Caco-2 (cell line): ENCODE measurements at regions not wholly inside any gene's neighbourhood (a gene's known extent, or its start where the extent isn't known, plus 50 kb on each side); places are given as distances from the start of the nearest gene placed in this dataset.

Experiments
- BruUV-seq: library from RNA; stranded (reverse); fragments of 400-500 nt; replicated peaks from 2 replicates; lab custom pipeline; 2021; lab: Mats Ljungman, UMichigan
- CTCF ChIA-PET: fragments of 300-600 bp; sonication (Branson Sonifier 250); formaldehyde crosslinking; loops from one replicate; lab custom pipeline; 2022; ENCODE audit warnings: antibody characterized with exemption; lab: Charles Lee
- POLR2A ChIA-PET: fragments of 300-600 bp; sonication (Branson Sonifier 250); formaldehyde crosslinking; loops from one replicate; lab custom pipeline; 2022; ENCODE audit warnings: antibody characterized with exemption; lab: Charles Lee
- DNase-seq, 2 experiments: peaks; one replicate each; pipeline versions ENCODE4 v3.0.0 to v3.0.0-alpha.2; 2020 to 2022
- H3K27me3 ChIP-seq: replicated peaks from 2 replicates; pipeline ENCODE4 v1.6.0; 2011; ENCODE audit warnings: low read length; ENCODE audit not compliant: control insufficient read depth, insufficient read depth
- H3K36me3 ChIP-seq: 2 replicates; pipeline ENCODE4 v1.5.1; 2011; ENCODE audit warnings: low read length; ENCODE audit not compliant: control insufficient read depth, insufficient read depth
- H3K4me1 ChIP-seq: fragments of 250-450 bp; sonication (Bioruptor Pico); 2 replicates; pipeline ENCODE4 v1.5.1; 2020; ENCODE audit warnings: mild to moderate bottlenecking
- H3K4me3 ChIP-seq: 2 replicates; pipeline ENCODE4 v1.5.1; 2011; ENCODE audit warnings: low read depth, mild to moderate bottlenecking, control low read depth, low read length
- H3K9me3 ChIP-seq: fragments of 250-450 bp; sonication (Bioruptor Pico); 2 replicates; pipeline ENCODE4 v1.5.1; 2020; ENCODE audit warnings: mild to moderate bottlenecking, moderate library complexity
- H3K27ac Mint-ChIP-seq: one replicate; pipeline ENCODE4 v1.8.0; 2022; ENCODE audit warnings: mixed read lengths; ENCODE audit not compliant: unreplicated experiment
- H3K27me3 Mint-ChIP-seq: one replicate; pipeline ENCODE4 v1.8.0; 2022; ENCODE audit warnings: mixed read lengths; ENCODE audit not compliant: insufficient read depth, unreplicated experiment
- H3K36me3 Mint-ChIP-seq: one replicate; pipeline ENCODE4 v1.8.0; 2022; ENCODE audit warnings: mild to moderate bottlenecking, mixed read lengths; ENCODE audit not compliant: insufficient read depth, unreplicated experiment
- H3K4me1 Mint-ChIP-seq: one replicate; pipeline ENCODE4 v1.8.0; 2022; ENCODE audit warnings: low read depth, mixed read lengths; ENCODE audit not compliant: unreplicated experiment
- H3K4me3 Mint-ChIP-seq: one replicate; pipeline ENCODE4 v1.8.0; 2022; ENCODE audit warnings: mild to moderate bottlenecking, moderate library complexity, mixed read lengths; ENCODE audit not compliant: unreplicated experiment
- H3K9me3 Mint-ChIP-seq: one replicate; pipeline ENCODE4 v1.8.0; 2022; ENCODE audit warnings: mixed read lengths; ENCODE audit not compliant: unreplicated experiment
- intact Hi-C: fragments of 100-400 bp; cut with micrococcal nuclease; formaldehyde crosslinking; loops from one replicate; pipeline ENCODE4 v1.10.0; 2022; ENCODE audit not compliant: unreplicated experiment
- TF ChIP-seq, protein P1 (sequence below), 2 experiments: fragments of 200-600 bp in 1 of 2; IDR thresholded peaks; 1 replicate in 1 of 2; 2 replicates in 1 of 2; pipeline versions ENCODE4 v1.5.1 to v1.8.0; 2011 to 2022; ENCODE audit warnings: antibody characterized with exemption in 1 of 2, control low read depth in 1 of 2, inconsistent platforms in 1 of 2, low read depth in 1 of 2, low read length in 1 of 2, mild to moderate bottlenecking in 1 of 2, moderate library complexity in 1 of 2; ENCODE audit not compliant: insufficient read depth in 1 of 2, severe bottlenecking in 1 of 2, unreplicated experiment in 1 of 2

DNA sequence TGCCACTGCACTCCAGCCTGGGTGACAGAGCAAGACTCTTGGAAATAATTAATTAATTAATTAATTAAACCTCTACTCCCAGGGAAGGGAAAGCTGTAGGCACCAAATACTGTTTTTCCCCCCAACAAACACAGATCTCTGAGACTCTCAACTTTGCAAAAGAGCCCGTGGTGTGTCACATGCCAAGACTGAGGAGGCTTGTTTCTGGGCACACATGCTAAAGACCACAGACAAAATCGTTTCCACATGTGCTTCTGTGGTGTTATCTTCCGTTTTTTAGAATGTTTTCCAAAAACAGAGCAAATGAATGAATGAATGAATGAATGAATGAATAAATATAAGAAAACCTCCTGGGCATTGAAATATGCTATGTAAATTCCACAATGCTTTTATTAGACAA lies 55.6 kb upstream of the ATXN1 start:
- Histone ChIP-seq H3K9me3 (0 out of 2 replicates have a peak, but pooled peaks cover 7% of the 10 kb centered on the region), H3K4me1 (peaks cover 4% of the 10 kb centered on the region; the same call in 1 of the 2 replicates), H3K4me3 (no peak overlapping the region), H3K36me3 (no peaks in the 10 kb centered on the region; the same call in 1 of the 2 replicates), H3K27me3 (no peaks in the 10 kb centered on the region)
- Mint-ChIP-seq H3K27ac (no peak overlapping the region), H3K36me3 (no peaks in the 10 kb centered on the region), H3K4me3 (no peak overlapping the region), H3K9me3 (peaks cover 16% of the 10 kb centered on the region), H3K27me3 (peaks cover 3% of the 10 kb centered on the region), H3K4me1 (no peaks in the 10 kb centered on the region)
- no peak for DNase-seq
- ChIA-PET POLR2A (no interaction called here), CTCF (no interaction called here)
- TF ChIP-seq, protein P1, sequence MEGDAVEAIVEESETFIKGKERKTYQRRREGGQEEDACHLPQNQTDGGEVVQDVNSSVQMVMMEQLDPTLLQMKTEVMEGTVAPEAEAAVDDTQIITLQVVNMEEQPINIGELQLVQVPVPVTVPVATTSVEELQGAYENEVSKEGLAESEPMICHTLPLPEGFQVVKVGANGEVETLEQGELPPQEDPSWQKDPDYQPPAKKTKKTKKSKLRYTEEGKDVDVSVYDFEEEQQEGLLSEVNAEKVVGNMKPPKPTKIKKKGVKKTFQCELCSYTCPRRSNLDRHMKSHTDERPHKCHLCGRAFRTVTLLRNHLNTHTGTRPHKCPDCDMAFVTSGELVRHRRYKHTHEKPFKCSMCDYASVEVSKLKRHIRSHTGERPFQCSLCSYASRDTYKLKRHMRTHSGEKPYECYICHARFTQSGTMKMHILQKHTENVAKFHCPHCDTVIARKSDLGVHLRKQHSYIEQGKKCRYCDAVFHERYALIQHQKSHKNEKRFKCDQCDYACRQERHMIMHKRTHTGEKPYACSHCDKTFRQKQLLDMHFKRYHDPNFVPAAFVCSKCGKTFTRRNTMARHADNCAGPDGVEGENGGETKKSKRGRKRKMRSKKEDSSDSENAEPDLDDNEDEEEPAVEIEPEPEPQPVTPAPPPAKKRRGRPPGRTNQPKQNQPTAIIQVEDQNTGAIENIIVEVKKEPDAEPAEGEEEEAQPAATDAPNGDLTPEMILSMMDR (IDR thresholded peaks at IDR 0.05; ENCODE audit: insufficient read depth in 1 of 2, low read depth in 1 of 2, low read length in 1 of 2, severe bottlenecking in 1 of 2, unreplicated experiment in 1 of 2): no peak
- BruUV-seq: no TSS peak
- intact Hi-C loops: no loop called here

DNA sequence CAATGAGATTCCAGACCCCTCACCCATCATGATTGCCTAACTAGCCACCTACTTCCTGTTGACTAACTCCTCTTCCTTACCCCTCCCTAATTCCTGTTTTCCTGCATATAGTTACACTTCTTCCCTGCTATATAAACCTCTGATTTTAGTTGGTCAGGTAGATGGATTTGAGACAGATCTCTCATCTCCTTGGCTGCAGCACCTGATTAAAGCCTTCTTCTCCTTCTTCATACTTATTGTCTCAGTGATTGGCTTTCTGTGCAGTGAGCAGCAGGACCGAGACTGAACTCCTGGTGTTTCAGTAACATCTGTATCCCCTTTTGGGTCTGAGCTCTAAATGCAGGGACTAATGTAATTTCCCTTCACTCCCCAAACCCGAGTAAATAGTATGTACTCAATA lies 51.7 kb upstream of the ATXN1 start:
- Mint-ChIP-seq H3K27me3 (no peaks in the 10 kb centered on the region), H3K9me3 (peaks cover 39% of the 10 kb centered on the region), H3K36me3 (no peaks in the 10 kb centered on the region), H3K4me3 (no peak overlapping the region), H3K27ac (no peak overlapping the region), H3K4me1 (peaks cover 4% of the 10 kb centered on the region)
- no TSS peak for BruUV-seq
- no peak for DNase-seq
- TF ChIP-seq, protein P1 (IDR thresholded peaks at IDR 0.05; ENCODE audit: insufficient read depth in 1 of 2, low read depth in 1 of 2, low read length in 1 of 2, severe bottlenecking in 1 of 2, unreplicated experiment in 1 of 2): no peak
- no peaks in the 10 kb centered on the region for H3K36me3 ChIP-seq
- no peaks in the 10 kb centered on the region for H3K4me1 ChIP-seq
- no peak overlapping the region for H3K4me3 ChIP-seq
- no peaks in the 10 kb centered on the region for H3K27me3 ChIP-seq
- intact Hi-C loops: no loop called here
- 0 out of 2 replicates have a peak, but pooled peaks cover 7% of the 10 kb centered on the region for H3K9me3 ChIP-seq
- ChIA-PET POLR2A (no interaction called here), CTCF (no interaction called here)

DNA sequence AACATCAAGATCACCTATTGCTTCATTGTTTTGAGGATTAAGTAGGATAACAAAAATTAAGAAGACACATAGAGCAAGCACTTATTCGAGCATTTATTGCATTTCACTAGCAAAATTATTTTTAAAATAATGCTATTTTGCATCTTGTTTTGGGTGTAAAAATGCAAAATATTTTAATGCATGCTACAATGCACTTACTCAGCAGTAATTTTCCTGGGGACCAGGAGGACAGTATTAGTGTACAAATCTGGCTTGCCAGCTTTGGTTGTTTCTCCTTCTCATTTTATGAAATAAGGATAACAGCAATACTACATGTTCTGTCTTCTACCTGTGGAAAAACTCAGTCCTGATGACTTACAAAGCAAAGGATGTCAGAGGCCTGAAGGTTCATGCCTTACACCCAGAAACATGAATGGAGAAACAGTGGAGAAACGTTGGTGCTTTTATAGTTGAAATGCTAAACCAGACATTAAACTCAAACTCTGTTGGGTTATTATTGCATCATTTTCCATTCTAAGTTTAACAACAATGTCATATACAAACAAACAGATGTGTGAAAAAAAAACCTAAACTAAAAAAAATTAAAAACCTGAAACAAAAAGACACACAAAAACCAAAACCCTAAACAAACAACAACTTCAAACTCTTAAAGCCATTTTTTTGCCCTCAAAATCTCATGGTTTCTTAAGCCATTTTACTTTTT lies 50.2 kb upstream of the ATXN1 start:
- TF ChIP-seq, protein P1 (IDR thresholded peaks at IDR 0.05; ENCODE audit: insufficient read depth in 1 of 2, low read depth in 1 of 2, low read length in 1 of 2, severe bottlenecking in 1 of 2, unreplicated experiment in 1 of 2): no peak
- peaks cover 7% of the 10 kb centered on the region for H3K4me1 Mint-ChIP-seq
- CTCF ChIA-PET: no interaction called here
- no peak overlapping the region for H3K27ac Mint-ChIP-seq
- Histone ChIP-seq H3K27me3 (no peaks in the 10 kb centered on the region), H3K4me1 (no peaks in the 10 kb centered on the region), H3K36me3 (no peaks in the 10 kb centered on the region), H3K9me3 (0 out of 2 replicates have a peak, but pooled peaks cover 7% of the 10 kb centered on the region), H3K4me3 (no peak overlapping the region)
- DNase-seq: no peak
- BruUV-seq: no TSS peak
- intact Hi-C loops: no loop called here
- H3K4me3 Mint-ChIP-seq: no peak overlapping the region
- no peaks in the 10 kb centered on the region for H3K27me3 Mint-ChIP-seq
- H3K36me3 Mint-ChIP-seq: no peaks in the 10 kb centered on the region
- peaks cover 39% of the 10 kb centered on the region for H3K9me3 Mint-ChIP-seq
- POLR2A ChIA-PET: no interaction called here
